Lower lobe of right lung (tissue), 2 donors: ENCODE measurements at regions not wholly inside any gene's neighbourhood (a gene's known extent, or its start where the extent isn't known, plus 50 kb on each side); places are given as distances from the start of the nearest gene placed in this dataset.

Experiments used
- ATAC-seq, 2 donors: fragments of 200-7000 bp; cut with Tn5 transposase; one replicate each; pipeline ENCODE4 v1.9.1; 2020 to 2022; ENCODE audit warnings: mild to moderate bottlenecking in 2 of 2, moderate library complexity in 2 of 2
- DNase-seq: peaks from one replicate; pipeline ENCODE4 v3.0.0-alpha.2; 2020
- H3K27ac ChIP-seq: fragments of 200-600 bp; one replicate; pipeline ENCODE4 v1.8.0; 2022
- H3K27me3 ChIP-seq: fragments of 200-600 bp; one replicate; pipeline ENCODE4 v1.8.0; 2022; ENCODE audit warnings: low read depth
- H3K36me3 ChIP-seq: fragments of 200-600 bp; one replicate; pipeline ENCODE4 v1.8.0; 2022; ENCODE audit warnings: mild to moderate bottlenecking
- H3K4me1 ChIP-seq: fragments of 200-600 bp; one replicate; pipeline ENCODE4 v1.8.0; 2022
- H3K4me3 ChIP-seq: fragments of 200-600 bp; one replicate; pipeline ENCODE4 v1.8.0; 2022; ENCODE audit warnings: mild to moderate bottlenecking
- H3K9me3 ChIP-seq: fragments of 200-600 bp; one replicate; pipeline ENCODE4 v1.8.0; 2022
- CTCF ChIP-seq: fragments of 200-600 bp; IDR thresholded peaks from one replicate; pipeline ENCODE4 v1.8.0; 2022; ENCODE audit warnings: antibody characterized with exemption, mild to moderate bottlenecking
- intact Hi-C: fragments of 100-400 bp; cut with DNase I; formaldehyde crosslinking; loops from one replicate; pipeline ENCODE4 v1.11.0; 2022
- donor health status: DM: no; HTN: yes; CAD: no; lungs with severe emphysema.

GRCh38 chr2:8134473-8134932 lies 547.4 kb upstream of the ID2 start:
- H3K27me3 ChIP-seq = no peaks in the 10 kb centered on the region
- no peak for TF ChIP-seq CTCF
- intact Hi-C loops = no loop called here
- H3K27ac ChIP-seq = peak overlapping the region; percentile 7
- H3K9me3 ChIP-seq = no peaks in the 10 kb centered on the region
- ATAC-seq (no peak), DNase-seq (no peak)
- no peak overlapping the region for H3K4me3 ChIP-seq
- peaks cover 2% of the 10 kb centered on the region for H3K4me1 ChIP-seq
- H3K36me3 ChIP-seq = no peaks in the 10 kb centered on the region

GRCh38 chr2:8134985-8135682 lies 546.7 kb upstream of the ID2 start:
- Histone ChIP-seq H3K9me3 (no peaks in the 10 kb centered on the region), H3K27me3 (no peaks in the 10 kb centered on the region), H3K4me3 (no peak overlapping the region), H3K4me1 (peaks cover 5% of the 10 kb centered on the region), H3K36me3 (no peaks in the 10 kb centered on the region), H3K27ac (peak overlapping the region; percentile 7)
- DNase-seq (no peak), ATAC-seq (peak in 1 of 2 donors; percentile 45)
- intact Hi-C loops = no loop called here
- TF ChIP-seq CTCF = no peak

GRCh38 chr2:8137801-8138200 lies 544.1 kb upstream of the ID2 start:
- Histone ChIP-seq H3K4me3 (no peak overlapping the region), H3K4me1 (peaks cover 11% of the 10 kb centered on the region), H3K36me3 (no peaks in the 10 kb centered on the region), H3K27me3 (no peaks in the 10 kb centered on the region), H3K27ac (no peak overlapping the region), H3K9me3 (no peaks in the 10 kb centered on the region)
- no peak for TF ChIP-seq CTCF
- intact Hi-C loops = no loop called here
- DNase-seq (no peak), ATAC-seq (no peak)

- intact Hi-C loops = no loop called here
- H3K9me3 ChIP-seq = no peaks in the 10 kb centered on the region
- TF ChIP-seq CTCF = no peak
- H3K4me1 ChIP-seq = peaks cover 11% of the 10 kb centered on the region
- no peaks in the 10 kb centered on the region for H3K27me3 ChIP-seq
- peak overlapping the region; percentile 81 for H3K27ac ChIP-seq
- ATAC-seq (no peak), DNase-seq (no peak)
- no peaks in the 10 kb centered on the region for H3K36me3 ChIP-seq
- H3K4me3 ChIP-seq = no peak overlapping the region
These were observed 543.3 kb upstream of the ID2 start for GRCh38 chr2:8138525-8138922.

- TF ChIP-seq CTCF = no peak
- intact Hi-C loops = no loop called here
- no peaks in the 10 kb centered on the region for H3K36me3 ChIP-seq
- peak overlapping the region; percentile 81 for H3K27ac ChIP-seq
- no peaks in the 10 kb centered on the region for H3K9me3 ChIP-seq
- DNase-seq (no peak), ATAC-seq (peak; percentile 58 to 65)
- no peak overlapping the region for H3K4me3 ChIP-seq
- H3K4me1 ChIP-seq = peaks cover 11% of the 10 kb centered on the region
- H3K27me3 ChIP-seq = no peaks in the 10 kb centered on the region
These were observed 542.8 kb upstream of the ID2 start for GRCh38 chr2:8138923-8139667.
